ENCODE measurements at regions not wholly inside any gene's neighbourhood (a gene's known extent, or its start where the extent isn't known, plus 50 kb on each side); places are given as distances from the start of the nearest gene placed in this dataset.

- Histone ChIP-seq H3K4me1 (ENCODE audit: insufficient read depth, low read length, poor library complexity, severe bottlenecking) (no peaks in the 10 kb centered on the region), H3K27ac (ENCODE audit: low read depth, low read length, poor library complexity, severe bottlenecking) (no peak overlapping the region), H3K36me3 (ENCODE audit: insufficient read depth, low read length, poor library complexity, severe bottlenecking) (no peaks in the 10 kb centered on the region), H3K4me3 (ENCODE audit: low read depth, low read length, poor library complexity, severe bottlenecking) (no peak overlapping the region), H3K9me3 (ENCODE audit: low read depth, low read length, poor library complexity, severe bottlenecking) (no peaks in the 10 kb centered on the region), H3K27me3 (replicated peaks; ENCODE audit: insufficient read depth, low read depth, low read length, poor library complexity) (peaks cover 3% of the 10 kb centered on the region)
- ChIA-PET POLR2A (ENCODE audit: low non-redundant PET) (no interaction called here), CTCF (interaction anchor here (0.7 kb wide), 1 partner anchor 23 kb away, joined by 3 read pairs; no protein-coding TSS in a partner anchor)
- no peak for TF ChIP-seq CTCF (conservative IDR thresholded peaks at IDR 0.05; ENCODE audit: low read depth, low read length)
- intact Hi-C loops (cut with micrococcal nuclease; ENCODE audit: unreplicated experiment) = no loop called here
- DNase-seq (ENCODE audit: low spot score) = no peak
- BruUV-seq (replicated peaks) = no TSS peak
Observed at GRCh38 chr6:11891547-11891946, 112.9 kb upstream of the ADTRP start.

DNA sequence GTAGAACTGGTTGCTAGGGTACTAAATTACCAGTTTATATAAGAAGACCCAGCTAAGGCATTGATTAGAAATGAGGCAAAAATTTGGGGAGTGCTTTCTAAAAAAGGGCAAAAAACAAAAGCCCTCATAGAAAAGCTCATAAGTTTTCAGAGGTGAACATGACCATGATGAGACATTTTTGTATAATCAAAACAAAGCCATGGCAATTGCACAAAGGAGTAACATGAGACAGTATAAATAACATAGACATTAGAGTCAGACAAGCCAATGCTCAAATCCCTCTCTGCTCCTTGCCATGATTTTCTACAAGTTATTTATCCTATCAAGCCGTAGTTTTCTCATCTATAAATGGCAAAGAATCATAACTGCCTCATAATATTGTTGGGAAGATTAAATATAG is 112.2 kb upstream of the ADTRP start:
- intact Hi-C loops (cut with micrococcal nuclease; ENCODE audit: unreplicated experiment) = no loop called here

GRCh38 chr6:11890209-11890608 is 111.6 kb upstream of the ADTRP start:
- no peak overlapping the region for H3K4me3 ChIP-seq (ENCODE audit: low read depth, low read length, poor library complexity, severe bottlenecking)
- ChIA-PET POLR2A (ENCODE audit: low non-redundant PET) (no interaction called here), CTCF (no interaction called here)
- intact Hi-C loops (cut with micrococcal nuclease; ENCODE audit: unreplicated experiment) = no loop called here
- H3K36me3 ChIP-seq (ENCODE audit: insufficient read depth, low read length, poor library complexity, severe bottlenecking) = no peaks in the 10 kb centered on the region
- no peaks in the 10 kb centered on the region for H3K9me3 ChIP-seq (ENCODE audit: low read depth, low read length, poor library complexity, severe bottlenecking)
- TF ChIP-seq EZH2 (IDR thresholded peaks at IDR 0.05; ENCODE audit: borderline replicate concordance, low read depth, low read length, poor library complexity, severe bottlenecking) (no peak), CTCF (conservative IDR thresholded peaks at IDR 0.05; ENCODE audit: low read depth, low read length) (no peak)
- H3K27ac ChIP-seq (ENCODE audit: low read depth, low read length, poor library complexity, severe bottlenecking) = no peak overlapping the region
- no TSS peak for BruUV-seq (replicated peaks)
- no peak for DNase-seq (ENCODE audit: low spot score)
- peaks cover 3% of the 10 kb centered on the region for H3K27me3 ChIP-seq (replicated peaks; ENCODE audit: insufficient read depth, low read depth, low read length, poor library complexity)
- H3K4me1 ChIP-seq (ENCODE audit: insufficient read depth, low read length, poor library complexity, severe bottlenecking) = no peaks in the 10 kb centered on the region

More for the DNA sequence above, 112.2 kb upstream of the ADTRP start:
- TF ChIP-seq EZH2 (IDR thresholded peaks at IDR 0.05; ENCODE audit: borderline replicate concordance, low read depth, low read length, poor library complexity, severe bottlenecking) = no peak
- no peak for TF ChIP-seq CTCF (conservative IDR thresholded peaks at IDR 0.05; ENCODE audit: low read depth, low read length)
- ChIA-PET POLR2A (ENCODE audit: low non-redundant PET) (no interaction called here), CTCF (no interaction called here)
- no peaks in the 10 kb centered on the region for H3K36me3 ChIP-seq (ENCODE audit: insufficient read depth, low read length, poor library complexity, severe bottlenecking)
- H3K9me3 ChIP-seq (ENCODE audit: low read depth, low read length, poor library complexity, severe bottlenecking) = no peaks in the 10 kb centered on the region
- DNase-seq (ENCODE audit: low spot score) = no peak
- no TSS peak for BruUV-seq (replicated peaks)
- H3K4me1 ChIP-seq (ENCODE audit: insufficient read depth, low read length, poor library complexity, severe bottlenecking) = no peaks in the 10 kb centered on the region
- no peak overlapping the region for H3K4me3 ChIP-seq (ENCODE audit: low read depth, low read length, poor library complexity, severe bottlenecking)
- H3K27me3 ChIP-seq (replicated peaks; ENCODE audit: insufficient read depth, low read depth, low read length, poor library complexity) = peaks cover 3% of the 10 kb centered on the region
- H3K27ac ChIP-seq (ENCODE audit: low read depth, low read length, poor library complexity, severe bottlenecking) = no peak overlapping the region
